ENCODE measurements at regions not wholly inside any gene's neighbourhood (a gene's known extent, or its start where the extent isn't known, plus 50 kb on each side); places are given as distances from the start of the nearest gene placed in this dataset.
A peak's percentile ranks its signal among the peaks of the same experiment; 100 is the strongest.

- peak; percentile 2 for DNase-seq
Measured at GRCh38 chr3:87041191-87041590, 50.2 kb upstream of the VGLL3 start.
